Activated CD8-positive, alpha-beta memory T cell treated with anti-CD3 and anti-CD28 coated beads, Interleukin-2, amount 10 ng/mL, durations not matched to agents 7 days and 5 days (primary cell): ENCODE measurements at regions not wholly inside any gene's neighbourhood (a gene's known extent, or its start where the extent isn't known, plus 50 kb on each side); places are given as distances from the start of the nearest gene placed in this dataset.

ENCODE experiments used
- ATAC-seq: fragments of 150-1000 bp; cut with Tn5 transposase; one replicate; pipeline ENCODE4 v1.10.0; 2021; ENCODE audit warnings: moderate library complexity
- CTCF ChIA-PET: fragments of 350-600 bp; sonication (Branson Sonifier 250); formaldehyde crosslinking; loops from one replicate; lab custom pipeline; 2021; ENCODE audit warnings: antibody characterized with exemption; lab: Charles Lee
- DNase-seq: peaks from one replicate; pipeline ENCODE4 v3.0.0-alpha.2; 2020
- H3K27ac Mint-ChIP-seq: one replicate; pipeline ENCODE4 v1.8.0; 2021; ENCODE audit warnings: mild to moderate bottlenecking, mixed read lengths
- H3K27me3 Mint-ChIP-seq: one replicate; pipeline ENCODE4 v1.8.0; 2021; ENCODE audit warnings: mixed read lengths
- H3K36me3 Mint-ChIP-seq: one replicate; pipeline ENCODE4 v1.8.0; 2021; ENCODE audit warnings: mild to moderate bottlenecking, mixed read lengths
- H3K4me1 Mint-ChIP-seq: one replicate; pipeline ENCODE4 v1.8.0; 2021; ENCODE audit warnings: mixed read lengths
- H3K4me3 Mint-ChIP-seq: one replicate; pipeline ENCODE4 v1.8.0; 2021; ENCODE audit warnings: mild to moderate bottlenecking, moderate library complexity, mixed read lengths
- H3K9me3 Mint-ChIP-seq: one replicate; pipeline ENCODE4 v1.8.0; 2022; ENCODE audit warnings: low read depth, mixed read lengths

DNA sequence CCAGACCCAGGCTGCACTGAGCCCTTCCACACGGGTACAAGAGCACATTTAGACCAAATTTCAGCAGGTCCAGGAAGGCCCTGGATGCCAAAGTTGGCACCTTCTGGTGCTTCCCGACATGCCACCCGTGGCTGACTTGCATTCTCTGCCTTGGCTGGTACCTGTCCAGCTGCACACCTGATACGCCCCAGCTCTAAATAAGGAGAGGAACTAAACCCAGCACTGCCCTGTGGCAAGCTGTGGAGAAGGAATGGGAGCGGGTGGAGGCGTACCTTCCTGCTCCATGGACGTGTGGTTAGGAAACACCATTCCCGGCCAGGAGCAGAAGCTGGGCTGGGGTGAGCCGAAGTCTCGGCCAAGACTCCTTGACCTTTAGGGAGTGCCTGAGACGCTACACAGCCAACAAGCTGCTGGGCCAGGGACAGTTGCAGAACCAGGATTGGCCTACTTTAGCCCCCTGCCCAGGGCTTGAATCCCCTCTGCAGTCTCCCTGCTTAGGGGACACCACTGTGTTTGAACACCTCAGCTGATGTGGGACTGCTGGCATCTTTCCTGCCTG lies 86.5 kb upstream of the TAF1B start:
- Mint-ChIP-seq H3K4me1 (peaks cover 53% of the 10 kb centered on the region), H3K36me3 (no peaks in the 10 kb centered on the region), H3K27me3 (peaks cover 44% of the 10 kb centered on the region), H3K9me3 (no peaks in the 10 kb centered on the region), H3K4me3 (no peak overlapping the region), H3K27ac (no peak overlapping the region)
- CTCF ChIA-PET = interaction anchor here (1.0 to 1.1 kb wide), 2 partner anchors 11 to 31 kb away, joined by 3 read pairs; no protein-coding TSS in a partner anchor
- DNase-seq (no peak), ATAC-seq (no peak)

DNA sequence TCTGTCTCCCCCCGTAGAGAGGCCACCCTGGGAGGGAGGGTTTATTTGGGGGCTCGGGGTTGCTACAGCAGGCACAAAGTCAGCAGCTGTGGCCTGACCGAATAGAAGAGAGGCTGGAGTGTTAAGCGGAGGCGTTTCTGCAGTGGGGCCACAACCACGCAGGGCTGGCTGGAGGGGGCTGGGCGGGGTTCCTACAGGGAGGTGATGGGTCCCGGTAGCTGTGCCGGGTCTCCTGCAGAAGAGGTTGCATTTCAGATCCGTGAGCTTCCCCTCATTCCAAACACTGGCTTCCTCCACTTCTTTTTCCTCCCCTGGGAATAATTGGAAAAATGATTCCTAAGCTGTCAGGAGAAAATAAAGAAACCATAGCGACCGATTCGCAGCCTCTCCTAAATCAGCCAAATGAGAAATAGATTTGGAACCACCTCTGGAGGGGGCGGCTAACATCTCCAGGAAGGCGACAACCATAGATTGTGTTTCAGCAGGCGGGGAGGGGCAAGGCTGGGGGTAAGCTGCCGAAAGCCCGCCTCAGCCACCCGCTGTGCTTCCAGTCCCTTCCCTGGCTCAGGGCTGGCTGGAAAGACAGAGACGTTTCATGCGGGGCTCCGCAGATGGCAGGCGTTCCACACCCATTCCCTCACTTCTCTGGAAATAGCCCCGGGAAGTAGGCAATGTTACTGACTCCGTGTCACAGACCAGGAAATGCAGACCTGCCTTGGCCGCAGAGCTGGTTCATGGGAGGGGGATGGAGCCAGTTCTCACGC lies 85.6 kb upstream of the TAF1B start:
- Mint-ChIP-seq H3K4me3 (no peak overlapping the region), H3K27ac (no peak overlapping the region), H3K27me3 (peaks cover 44% of the 10 kb centered on the region), H3K4me1 (peaks cover 44% of the 10 kb centered on the region), H3K36me3 (no peaks in the 10 kb centered on the region), H3K9me3 (no peaks in the 10 kb centered on the region)
- ATAC-seq = no peak
- CTCF ChIA-PET = interaction anchor here (1.0 to 2.1 kb wide), 2 partner anchors 12 to 30 kb away, joined by 3 to 19 read pairs; no protein-coding TSS in a partner anchor
- no peak for DNase-seq

DNA sequence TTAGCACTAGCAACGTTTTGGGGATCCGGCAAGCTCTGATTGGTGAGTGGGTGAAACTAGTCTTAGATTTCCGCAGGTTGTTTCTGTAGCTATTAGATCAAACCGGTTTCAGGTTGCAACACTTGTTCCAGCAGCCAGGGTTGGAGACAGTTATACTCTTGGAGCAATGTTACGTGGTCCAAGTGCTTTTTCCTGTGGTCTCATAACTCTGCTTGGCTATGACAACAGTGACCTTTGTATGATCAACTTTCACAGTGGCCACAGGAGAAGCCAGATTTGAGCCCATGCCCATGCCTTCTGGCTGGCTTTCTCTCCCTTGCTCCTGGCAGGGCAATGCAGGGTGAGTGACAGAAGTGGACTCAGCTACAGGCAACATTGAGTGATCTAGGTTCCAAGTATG lies 84.5 kb upstream of the TAF1B start:
- CTCF ChIA-PET = interaction anchor here (1.1 to 2.1 kb wide), 2 partner anchors 11 to 54 kb away, joined by 3 to 19 read pairs; no protein-coding TSS in a partner anchor
- H3K36me3 Mint-ChIP-seq = no peaks in the 10 kb centered on the region
- peaks cover 44% of the 10 kb centered on the region for H3K27me3 Mint-ChIP-seq
- no peaks in the 10 kb centered on the region for H3K9me3 Mint-ChIP-seq
- H3K27ac Mint-ChIP-seq = no peak overlapping the region
- DNase-seq (no peak), ATAC-seq (no peak)
- H3K4me3 Mint-ChIP-seq = no peak overlapping the region
- H3K4me1 Mint-ChIP-seq = peaks cover 45% of the 10 kb centered on the region

DNA sequence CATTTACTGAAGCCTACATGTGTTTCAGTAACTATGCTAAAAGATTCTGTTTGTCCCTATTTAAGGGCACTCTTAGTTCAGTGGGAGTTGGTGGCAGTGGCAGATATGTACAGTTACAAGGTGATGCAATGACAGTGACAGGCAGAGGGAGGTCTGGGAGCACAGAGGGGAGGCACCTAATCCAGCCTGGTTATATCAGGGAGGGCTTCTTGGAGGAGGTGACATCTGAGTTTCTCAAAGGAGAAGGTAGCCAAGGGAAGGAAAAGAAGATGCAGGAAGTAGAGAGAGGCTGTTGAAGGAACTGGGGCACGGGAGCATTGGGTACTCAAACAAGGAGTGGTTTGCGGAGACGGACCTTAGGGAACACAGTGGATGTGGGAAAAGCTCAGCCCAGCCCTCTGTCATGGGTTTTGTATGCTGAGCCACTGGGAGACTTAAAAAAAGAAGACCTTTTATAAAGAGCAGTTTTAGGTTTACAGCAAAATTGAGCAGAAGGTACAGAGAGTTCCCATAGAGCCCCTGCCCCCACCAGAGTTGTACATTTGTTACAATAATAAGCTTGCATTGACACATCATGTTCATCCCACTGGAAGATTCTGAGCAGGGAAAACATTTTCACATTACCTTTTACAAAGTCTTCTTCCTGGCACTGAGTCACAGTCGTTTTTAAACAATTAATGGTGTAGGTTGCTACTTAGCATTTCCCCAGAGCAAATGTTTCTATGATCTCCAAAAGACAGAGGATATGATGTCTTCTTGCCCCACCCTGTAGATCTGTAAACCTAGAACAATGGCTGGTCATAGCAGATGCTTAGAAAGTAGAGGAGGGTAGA lies 83.0 kb upstream of the TAF1B start:
- no peak overlapping the region for H3K4me3 Mint-ChIP-seq
- peaks cover 32% of the 10 kb centered on the region for H3K27me3 Mint-ChIP-seq
- CTCF ChIA-PET = interaction anchor here (1.1 to 2.1 kb wide), 3 partner anchors 10 to 18 kb away, joined by 3 to 19 read pairs (median 16); no protein-coding TSS in a partner anchor
- peaks cover 47% of the 10 kb centered on the region for H3K4me1 Mint-ChIP-seq
- no peaks in the 10 kb centered on the region for H3K36me3 Mint-ChIP-seq
- peak overlapping the region; percentile 62 for H3K27ac Mint-ChIP-seq
- H3K9me3 Mint-ChIP-seq = no peaks in the 10 kb centered on the region
- ATAC-seq = no peak
- DNase-seq = no peak

DNA sequence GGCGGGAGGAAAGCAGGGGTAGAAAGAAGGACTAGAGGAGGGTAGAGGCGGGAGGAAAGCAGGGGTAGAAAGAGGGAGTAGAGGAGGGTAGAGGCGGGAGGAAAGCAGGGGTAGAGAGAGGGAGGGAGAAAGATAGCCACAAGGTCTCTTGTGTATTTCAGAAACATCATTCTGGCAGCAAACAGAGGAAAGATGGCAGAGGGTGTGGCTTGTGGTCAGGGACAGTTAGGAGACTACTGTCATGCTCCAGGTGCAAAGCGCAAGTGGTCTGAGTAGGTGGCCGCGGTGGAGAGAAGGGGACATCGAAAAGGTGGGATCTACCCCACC lies 82.4 kb upstream of the TAF1B start:
- H3K27me3 Mint-ChIP-seq = peaks cover 27% of the 10 kb centered on the region

DNA sequence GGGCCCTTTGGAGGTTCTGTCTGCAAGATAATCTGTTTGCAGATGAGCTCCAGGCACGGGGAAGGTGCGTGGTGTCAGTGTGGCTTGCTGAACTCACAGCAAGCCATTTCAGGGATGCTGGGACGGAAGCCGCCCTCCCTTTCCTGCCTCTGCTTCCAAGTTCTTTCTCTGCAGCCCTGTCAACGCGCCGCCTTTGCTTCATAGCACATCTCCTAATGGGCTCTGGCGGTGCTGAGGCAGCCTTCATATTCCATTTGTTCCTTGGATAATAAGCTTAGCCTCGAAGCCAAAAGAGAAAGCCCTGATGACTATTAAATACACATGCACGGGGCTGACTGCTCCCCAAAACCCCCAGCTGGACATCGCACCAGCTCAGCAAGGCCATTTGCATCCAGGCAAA lies 81.7 kb upstream of the TAF1B start:
- H3K9me3 Mint-ChIP-seq = no peaks in the 10 kb centered on the region

More for the DNA sequence above, 82.4 kb upstream of the TAF1B start:
- DNase-seq (no peak), ATAC-seq (no peak)
- Mint-ChIP-seq H3K9me3 (no peaks in the 10 kb centered on the region), H3K27ac (peak overlapping the region; percentile 62), H3K36me3 (no peaks in the 10 kb centered on the region), H3K4me3 (no peak overlapping the region), H3K4me1 (peaks cover 47% of the 10 kb centered on the region)
- CTCF ChIA-PET = interaction anchor here (1.0 to 2.0 kb wide), 5 partner anchors 9 to 24 kb away, joined by 3 to 16 read pairs (median 3); no protein-coding TSS in a partner anchor

DNA sequence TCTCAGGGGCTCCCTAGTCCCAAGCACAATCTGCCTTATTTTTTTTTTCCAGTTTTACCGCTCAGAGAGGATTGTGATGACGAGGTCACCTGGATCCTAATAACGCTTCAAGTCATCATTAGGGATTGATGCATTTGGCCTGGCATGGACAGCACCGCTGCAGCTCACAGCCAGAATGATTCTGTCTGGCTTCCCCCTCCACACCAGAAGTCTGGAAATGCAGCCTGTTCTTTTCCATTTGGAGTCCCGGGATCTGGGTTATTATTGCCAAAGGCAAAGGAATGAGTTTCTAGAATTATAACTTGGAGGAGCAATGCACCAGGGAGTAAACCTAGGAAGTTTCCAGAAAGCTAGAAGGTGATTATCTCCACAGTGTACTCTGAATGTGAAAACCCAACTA lies 81.1 kb upstream of the TAF1B start:
- no peak overlapping the region for H3K4me3 Mint-ChIP-seq
- CTCF ChIA-PET = interaction anchor here (1.0 to 2.0 kb wide), 3 partner anchors 8 to 21 kb away, joined by 4 to 16 read pairs (median 5); no protein-coding TSS in a partner anchor
- H3K36me3 Mint-ChIP-seq = no peaks in the 10 kb centered on the region
- no peak for DNase-seq
- ATAC-seq = no peak
- H3K4me1 Mint-ChIP-seq = peaks cover 47% of the 10 kb centered on the region
- H3K9me3 Mint-ChIP-seq = no peaks in the 10 kb centered on the region
- peaks cover 21% of the 10 kb centered on the region for H3K27me3 Mint-ChIP-seq
- H3K27ac Mint-ChIP-seq = no peak overlapping the region

More for the DNA sequence above, 81.7 kb upstream of the TAF1B start:
- Mint-ChIP-seq H3K27me3 (peaks cover 23% of the 10 kb centered on the region), H3K27ac (no peak overlapping the region), H3K4me1 (peaks cover 47% of the 10 kb centered on the region), H3K36me3 (no peaks in the 10 kb centered on the region), H3K4me3 (no peak overlapping the region)
- CTCF ChIA-PET = interaction anchor here (1.0 to 2.0 kb wide), 5 partner anchors 9 to 25 kb away, joined by 3 to 16 read pairs (median 4); no protein-coding TSS in a partner anchor
- DNase-seq = no peak
- ATAC-seq = no peak

DNA sequence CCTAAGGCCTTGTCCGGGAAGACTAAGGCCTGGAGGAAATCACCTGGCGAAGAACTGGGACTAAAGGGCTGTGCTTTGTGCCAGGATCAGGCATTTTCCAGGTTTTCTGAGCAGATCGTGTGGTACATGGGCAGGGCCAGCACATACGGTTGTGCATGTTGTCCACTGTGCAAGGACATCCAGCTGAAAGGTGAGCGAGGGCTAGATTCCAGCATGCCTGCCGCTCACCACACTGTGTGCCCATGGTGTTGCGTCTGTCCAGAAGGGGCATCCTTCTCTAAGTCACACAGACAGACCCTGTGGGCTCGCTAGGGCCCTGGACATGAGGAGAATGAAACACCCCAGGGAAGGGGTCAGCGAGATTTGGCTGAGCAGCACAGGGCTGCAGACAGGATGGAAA lies 80.3 kb upstream of the TAF1B start:
- Mint-ChIP-seq H3K36me3 (no peaks in the 10 kb centered on the region), H3K27ac (no peak overlapping the region), H3K4me3 (no peak overlapping the region), H3K9me3 (no peaks in the 10 kb centered on the region), H3K4me1 (peaks cover 44% of the 10 kb centered on the region), H3K27me3 (peaks cover 14% of the 10 kb centered on the region)
- CTCF ChIA-PET = interaction anchor here (0.8 to 1.5 kb wide), 2 partner anchors 9 to 322 kb away, joined by 3 to 5 read pairs; no protein-coding TSS in a partner anchor
- ATAC-seq (no peak), DNase-seq (no peak)

DNA sequence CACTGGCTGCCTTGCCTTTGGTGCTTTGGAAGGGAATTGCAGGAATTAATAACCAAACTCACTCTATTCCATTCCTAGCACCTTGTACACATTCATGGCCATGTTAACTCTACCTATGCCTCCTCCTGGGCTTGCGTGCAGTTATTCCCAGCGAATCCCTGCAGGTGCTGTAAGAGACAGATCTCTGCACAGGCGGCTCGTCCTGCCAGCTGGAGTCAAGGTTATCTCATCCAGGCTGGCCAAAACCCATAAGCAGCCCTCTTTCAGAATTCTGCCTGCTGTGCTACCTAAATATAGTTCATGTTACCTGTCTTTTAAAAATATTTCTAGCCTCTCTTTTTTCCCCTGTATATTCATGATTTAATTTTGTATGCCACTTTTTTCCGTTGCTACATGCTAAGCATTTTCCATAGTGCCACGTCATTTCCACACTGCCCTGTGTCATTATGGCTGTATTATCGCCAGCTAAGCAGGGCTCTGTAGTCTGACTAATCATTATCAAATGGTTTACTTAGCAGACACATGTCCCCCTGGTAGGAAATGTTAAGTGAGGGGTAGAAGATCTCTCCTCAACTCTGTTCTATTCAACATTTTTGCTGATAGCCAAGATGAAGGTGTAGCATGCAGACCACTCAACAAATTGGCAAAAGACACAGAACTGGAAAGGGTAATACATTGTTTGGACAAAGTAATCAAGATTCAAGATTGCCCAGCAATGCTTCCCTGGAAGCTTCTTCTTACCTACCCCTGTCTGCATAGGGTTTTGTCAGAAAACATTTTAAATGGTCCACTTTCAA lies 79.7 kb upstream of the TAF1B start:
- Mint-ChIP-seq H3K27ac (peak overlapping the region; percentile 53), H3K9me3 (no peaks in the 10 kb centered on the region), H3K27me3 (peaks cover 8% of the 10 kb centered on the region), H3K4me3 (no peak overlapping the region), H3K4me1 (peaks cover 44% of the 10 kb centered on the region), H3K36me3 (no peaks in the 10 kb centered on the region)
- DNase-seq = no peak
- peak; percentile 53 for ATAC-seq
- CTCF ChIA-PET = interaction anchor here (0.8 to 1.5 kb wide), 2 partner anchors 9 to 322 kb away, joined by 3 to 5 read pairs; no protein-coding TSS in a partner anchor

DNA sequence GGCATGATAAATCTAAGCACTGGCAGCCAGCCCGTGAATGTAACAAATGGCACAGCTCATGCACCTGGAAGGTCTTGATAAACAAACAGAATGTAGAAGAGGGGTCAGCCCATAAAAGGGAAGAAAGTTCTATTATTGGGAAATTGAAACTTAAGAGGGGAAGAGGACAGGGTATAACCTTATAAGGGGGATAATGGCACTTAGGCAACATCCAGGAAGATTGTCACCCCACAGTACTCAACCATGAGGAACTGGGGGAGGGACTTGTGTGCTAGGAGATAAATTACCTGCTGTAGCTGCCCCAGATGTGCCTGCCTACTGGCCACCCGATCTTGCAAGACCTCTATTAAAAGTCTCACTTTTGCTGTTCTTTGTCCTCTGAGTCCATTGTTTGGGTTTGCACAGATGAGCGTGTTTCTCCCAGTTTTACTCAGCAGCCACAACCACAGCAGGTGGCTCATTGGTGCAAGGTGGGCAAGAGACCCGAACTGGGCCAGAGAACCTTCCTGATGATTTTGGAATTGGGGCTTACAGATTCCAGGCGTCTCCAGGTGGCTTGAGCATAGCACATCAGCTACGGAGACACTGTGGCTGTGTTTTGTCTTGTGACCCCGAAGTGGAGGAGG lies 79.0 kb upstream of the TAF1B start:
- Mint-ChIP-seq H3K4me3 (peak overlapping the region; percentile 4), H3K27me3 (peaks cover 3% of the 10 kb centered on the region), H3K36me3 (no peaks in the 10 kb centered on the region), H3K27ac (peak overlapping the region; percentile 53), H3K4me1 (peaks cover 46% of the 10 kb centered on the region), H3K9me3 (no peaks in the 10 kb centered on the region)
- DNase-seq = peak; percentile 61
- CTCF ChIA-PET = interaction anchor here (1.5 kb wide), 1 partner anchor 10 kb away, joined by 5 read pairs; no protein-coding TSS in a partner anchor
- peak; percentile 18 for ATAC-seq

DNA sequence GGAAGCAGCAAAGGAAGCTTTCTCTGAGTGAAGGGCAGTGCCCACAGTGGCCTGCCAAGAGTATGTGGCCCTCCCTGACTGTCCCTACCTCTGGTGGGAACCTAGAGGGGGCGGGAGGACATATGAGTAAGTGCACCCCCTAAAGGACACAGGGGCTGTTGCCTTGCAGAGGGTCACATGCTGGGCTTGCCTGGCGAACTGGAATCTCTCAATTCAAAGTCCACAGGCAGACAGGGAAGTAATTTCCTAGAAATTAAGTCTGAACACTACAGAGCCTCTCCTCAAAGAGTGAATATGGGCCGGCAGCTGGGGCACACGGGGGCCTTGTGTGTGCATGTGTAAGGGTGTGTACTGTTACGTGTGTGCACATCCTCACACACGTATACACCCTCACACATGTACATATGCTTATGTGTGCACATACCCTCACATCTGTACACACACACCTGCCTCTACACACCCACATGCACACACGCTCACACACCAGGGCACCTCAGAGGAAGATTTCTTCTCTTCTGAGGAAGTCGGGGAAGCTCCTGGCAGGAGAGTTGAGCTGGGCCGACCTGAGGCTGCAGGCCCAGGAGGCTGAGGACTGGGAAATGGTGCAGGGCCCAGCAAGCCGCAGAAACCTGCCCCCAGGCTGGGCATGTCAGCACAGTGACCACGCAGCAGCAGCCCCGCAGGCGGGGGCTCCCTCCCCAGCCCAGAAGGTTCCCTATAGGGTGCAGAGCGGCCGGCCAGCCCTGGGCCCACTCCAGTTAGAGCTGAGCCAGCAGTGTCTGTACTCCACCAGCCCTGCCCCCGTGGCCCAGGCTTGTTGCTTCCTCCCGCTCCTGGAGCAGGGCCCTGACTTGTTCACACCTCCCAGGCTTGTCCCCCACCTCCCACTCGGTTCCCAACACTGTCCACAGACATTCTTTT lies 77.4 kb upstream of the TAF1B start:
- Mint-ChIP-seq H3K27ac (no peak overlapping the region), H3K4me1 (peaks cover 48% of the 10 kb centered on the region), H3K4me3 (no peak overlapping the region), H3K36me3 (no peaks in the 10 kb centered on the region), H3K9me3 (no peaks in the 10 kb centered on the region), H3K27me3 (no peaks in the 10 kb centered on the region)
- no peak for ATAC-seq
- no peak for DNase-seq
- CTCF ChIA-PET = no interaction called here
